MM.1S (cell line): ENCODE measurements at regions not wholly inside any gene's neighbourhood (a gene's known extent, or its start where the extent isn't known, plus 50 kb on each side); places are given as distances from the start of the nearest gene placed in this dataset.

Experiments
- DNase-seq: peaks from one replicate; pipeline ENCODE4 v3.0.0-alpha.2; 2015
- H2AFZ ChIP-seq: fragments of 300-600 bp; sonication (generic); 2 replicates; pipeline ENCODE4 v1.6.0; 2016; ENCODE audit warnings: antibody characterized with exemption, low read length
- H3F3A ChIP-seq: fragments of 300-600 bp; sonication (generic); 2 replicates; pipeline ENCODE4 v1.6.1; 2016; ENCODE audit warnings: mild to moderate bottlenecking, antibody characterized with exemption, low read length, moderate library complexity, mixed read lengths; ENCODE audit not compliant: insufficient read depth
- H3K27ac ChIP-seq: fragments of 300-600 bp; sonication (generic); 2 replicates; pipeline ENCODE4 v1.5.1; 2016; ENCODE audit warnings: mild to moderate bottlenecking, low read length
- H3K27me3 ChIP-seq: fragments of 300-600 bp; sonication (generic); replicated peaks from 2 replicates; pipeline ENCODE4 v1.6.0; 2016; ENCODE audit warnings: low read length; ENCODE audit not compliant: insufficient read depth
- H3K36me3 ChIP-seq: fragments of 300-600 bp; sonication (generic); replicated peaks from 2 replicates; pipeline ENCODE4 v1.6.1; 2016; ENCODE audit warnings: mild to moderate bottlenecking, low read length, mixed read lengths; ENCODE audit not compliant: insufficient read depth
- H3K4me1 ChIP-seq: fragments of 300-600 bp; sonication (generic); 2 replicates; pipeline ENCODE4 v1.6.1; 2016; ENCODE audit warnings: low read length, mixed read lengths
- H3K4me2 ChIP-seq: fragments of 300-600 bp; sonication (generic); 2 replicates; pipeline ENCODE4 v1.6.0; 2016; ENCODE audit warnings: low read depth, low read length
- H3K4me3 ChIP-seq: fragments of 300-600 bp; sonication (generic); 2 replicates; pipeline ENCODE4 v1.5.1; 2016; ENCODE audit warnings: low read length, mixed read lengths
- H3K79me2 ChIP-seq: fragments of 300-600 bp; sonication (generic); 2 replicates; pipeline ENCODE4 v1.6.1; 2016; ENCODE audit warnings: mixed run types, low read length, mixed read lengths
- H3K9ac ChIP-seq: fragments of 300-600 bp; sonication (generic); 2 replicates; pipeline ENCODE4 v1.6.1; 2016; ENCODE audit warnings: low read length, mixed read lengths
- H3K9me2 ChIP-seq: fragments of 300-600 bp; sonication (generic); replicated peaks from 2 replicates; pipeline ENCODE4 v1.6.1; 2016; ENCODE audit warnings: mild to moderate bottlenecking, low read length, mixed read lengths; ENCODE audit not compliant: insufficient read depth
- H3K9me3 ChIP-seq: fragments of 300-600 bp; sonication (generic); replicated peaks from 2 replicates; pipeline ENCODE4 v1.6.1; 2016; ENCODE audit warnings: mild to moderate bottlenecking, low read length, mixed read lengths; ENCODE audit not compliant: insufficient read depth
- H4K20me1 ChIP-seq: fragments of 300-600 bp; sonication (generic); 2 replicates; pipeline ENCODE4 v1.6.1; 2016; ENCODE audit warnings: mild to moderate bottlenecking, low read length, moderate library complexity, mixed read lengths; ENCODE audit not compliant: insufficient read depth
- CTCF ChIP-seq: fragments of 300-600 bp; sonication (generic); IDR thresholded peaks from 2 replicates; pipeline ENCODE4 v1.5.1; 2016; ENCODE audit warnings: antibody characterized with exemption, low read length, mixed read lengths
- EZH2 ChIP-seq: fragments of 300-600 bp; sonication (generic); optimal IDR thresholded peaks from 2 replicates; pipeline ENCODE3; 2017; ENCODE audit warnings: low read depth, mild to moderate bottlenecking, antibody characterized with exemption, low read length, mixed read lengths
- EZH2phosphoT487 ChIP-seq: fragments of 300-600 bp; sonication (generic); IDR thresholded peaks from 2 replicates; pipeline ENCODE4 v1.6.1; 2018; ENCODE audit warnings: antibody characterized with exemption, low read length

- Histone ChIP-seq H2AFZ (no peak overlapping the region), H3K9me3 (no peaks in the 10 kb centered on the region), H4K20me1 (no peaks in the 10 kb centered on the region), H3K4me1 (peaks cover 13% of the 10 kb centered on the region), H3K9me2 (no peaks in the 10 kb centered on the region), H3K79me2 (no peaks in the 10 kb centered on the region), H3K9ac (no peak overlapping the region), H3F3A (peaks cover 9% of the 10 kb centered on the region), H3K4me3 (no peak overlapping the region), H3K27me3 (no peaks in the 10 kb centered on the region), H3K4me2 (no peak overlapping the region), H3K27ac (no peak overlapping the region), H3K36me3 (no peaks in the 10 kb centered on the region)
- TF ChIP-seq EZH2 = no peak
- TF ChIP-seq EZH2phosphoT487 = no peak
- no peak for TF ChIP-seq CTCF
- no peak for DNase-seq
Observed at GRCh38 chr15:70306081-70306480, 208.4 kb upstream of the TLE3 start.

- no peak overlapping the region for H3K9ac ChIP-seq
- no peaks in the 10 kb centered on the region for H3K36me3 ChIP-seq
- H3K27ac ChIP-seq = no peak overlapping the region
- H3K4me2 ChIP-seq = no peak overlapping the region
- no peak overlapping the region for H2AFZ ChIP-seq
- peaks cover 32% of the 10 kb centered on the region for H3K4me1 ChIP-seq
- no peaks in the 10 kb centered on the region for H4K20me1 ChIP-seq
- H3K79me2 ChIP-seq = no peaks in the 10 kb centered on the region
- peaks cover 29% of the 10 kb centered on the region for H3F3A ChIP-seq
- no peaks in the 10 kb centered on the region for H3K9me2 ChIP-seq
- no peak overlapping the region for H3K4me3 ChIP-seq
- TF ChIP-seq EZH2phosphoT487 (no peak), CTCF (no peak), EZH2 (no peak)
- no peak for DNase-seq
- no peaks in the 10 kb centered on the region for H3K27me3 ChIP-seq
- H3K9me3 ChIP-seq = no peaks in the 10 kb centered on the region
Observed at GRCh38 chr15:70303981-70304380, 206.3 kb upstream of the TLE3 start.

- no peak overlapping the region for H3K9ac ChIP-seq
- H2AFZ ChIP-seq = no peak overlapping the region
- no peak overlapping the region for H3K4me3 ChIP-seq
- no peaks in the 10 kb centered on the region for H3K36me3 ChIP-seq
- H3F3A ChIP-seq = peaks cover 29% of the 10 kb centered on the region
- TF ChIP-seq CTCF (no peak), EZH2phosphoT487 (no peak), EZH2 (no peak)
- no peaks in the 10 kb centered on the region for H4K20me1 ChIP-seq
- no peak for DNase-seq
- H3K27ac ChIP-seq = no peak overlapping the region
- H3K27me3 ChIP-seq = no peaks in the 10 kb centered on the region
- H3K4me2 ChIP-seq = no peak overlapping the region
- no peaks in the 10 kb centered on the region for H3K9me3 ChIP-seq
- no peaks in the 10 kb centered on the region for H3K9me2 ChIP-seq
- peaks cover 36% of the 10 kb centered on the region for H3K4me1 ChIP-seq
- H3K79me2 ChIP-seq = no peaks in the 10 kb centered on the region
Observed at GRCh38 chr15:70302360-70302759, 204.6 kb upstream of the TLE3 start.
